H9 (cell line): ENCODE measurements at regions not wholly inside any gene's neighbourhood (a gene's known extent, or its start where the extent isn't known, plus 50 kb on each side); places are given as distances from the start of the nearest gene placed in this dataset.

Source experiments
- DNase-seq: peaks from one replicate; pipeline ENCODE4 v3.0.0-alpha.2; 2017
- H2AFZ ChIP-seq: one replicate; pipeline ENCODE4 v1.6.1; 2013; ENCODE audit warnings: mild to moderate bottlenecking, low read length, control low read depth, moderate library complexity
- H2AK5ac ChIP-seq: 2 replicates; pipeline ENCODE4 v1.6.1; 2013; ENCODE audit warnings: low read length, control low read depth, mixed read lengths; ENCODE audit not compliant: insufficient read length
- H2BK120ac ChIP-seq: one replicate; pipeline ENCODE4 v1.6.1; 2013; ENCODE audit warnings: low read depth, mild to moderate bottlenecking, low read length, control low read depth, inconsistent platforms; ENCODE audit not compliant: poor library complexity, severe bottlenecking
- H2BK12ac ChIP-seq: 2 replicates; pipeline ENCODE4 v1.6.1; 2013; ENCODE audit warnings: low read length, control low read depth, mixed read lengths, low read depth; ENCODE audit not compliant: insufficient read length
- H2BK15ac ChIP-seq: 2 replicates; pipeline ENCODE4 v1.6.1; 2013; ENCODE audit warnings: low read depth, low read length, control low read depth
- H2BK20ac ChIP-seq: one replicate; pipeline ENCODE4 v1.6.1; 2013; ENCODE audit warnings: low read depth, mild to moderate bottlenecking, low read length, control low read depth, inconsistent platforms; ENCODE audit not compliant: poor library complexity, severe bottlenecking
- H2BK5ac ChIP-seq: 2 replicates; pipeline ENCODE4 v1.6.1; 2013; ENCODE audit warnings: low read length, control low read depth, mixed read lengths; ENCODE audit not compliant: insufficient read length
- H3K14ac ChIP-seq: 2 replicates; pipeline ENCODE4 v1.6.1; 2013; ENCODE audit warnings: low read length, control low read depth; ENCODE audit not compliant: insufficient read depth
- H3K18ac ChIP-seq: 2 replicates; pipeline ENCODE4 v1.6.1; 2013; ENCODE audit warnings: low read depth, mild to moderate bottlenecking, mixed read lengths, low read length, control low read depth; ENCODE audit not compliant: insufficient read length
- H3K23ac ChIP-seq: 2 replicates; pipeline ENCODE4 v1.6.1; 2013; ENCODE audit warnings: low read length, control low read depth, mixed read lengths, low read depth; ENCODE audit not compliant: insufficient read length
- H3K23me2 ChIP-seq: 2 replicates; pipeline ENCODE4 v1.6.1; 2013; ENCODE audit warnings: low read depth, mild to moderate bottlenecking, mixed read lengths, low read length, control low read depth; ENCODE audit not compliant: insufficient read length, poor library complexity, severe bottlenecking
- H3K27ac ChIP-seq: 2 replicates; pipeline ENCODE4 v1.5.1; 2013; ENCODE audit warnings: low read length, control low read depth, mixed read lengths, low read depth; ENCODE audit not compliant: insufficient read length
- H3K27me3 ChIP-seq: 2 replicates; pipeline ENCODE4 v1.6.1; 2013; ENCODE audit warnings: low read length, control low read depth, inconsistent platforms; ENCODE audit not compliant: insufficient read depth
- H3K4ac ChIP-seq: 2 replicates; pipeline ENCODE4 v1.6.1; 2013; ENCODE audit warnings: low read depth, mild to moderate bottlenecking, control low read depth, inconsistent platforms, low read length, moderate library complexity
- H3K4me1 ChIP-seq: 2 replicates; pipeline ENCODE4 v1.6.1; 2013; ENCODE audit warnings: low read length, control low read depth, inconsistent platforms; ENCODE audit not compliant: insufficient read depth
- H3K4me2 ChIP-seq: 2 replicates; pipeline ENCODE4 v1.6.1; 2013; ENCODE audit warnings: low read length, control low read depth, mixed read lengths; ENCODE audit not compliant: insufficient read length, insufficient read depth
- H3K56ac ChIP-seq: 2 replicates; pipeline ENCODE4 v1.6.1; 2013; ENCODE audit warnings: low read depth, mild to moderate bottlenecking, mixed read lengths, low read length, control low read depth; ENCODE audit not compliant: insufficient read length
- H3K79me1 ChIP-seq: 2 replicates; pipeline ENCODE4 v1.6.1; 2013; ENCODE audit warnings: low read depth, mild to moderate bottlenecking, moderate library complexity, low read length, control low read depth, inconsistent platforms; ENCODE audit not compliant: insufficient read depth, poor library complexity, severe bottlenecking
- H3K79me2 ChIP-seq: 2 replicates; pipeline ENCODE4 v1.6.1; 2013; ENCODE audit warnings: low read length, control low read depth, inconsistent platforms; ENCODE audit not compliant: insufficient read depth
- H3K9ac ChIP-seq: 2 replicates; pipeline ENCODE4 v1.6.1; 2013; ENCODE audit warnings: low read length, control low read depth, mixed read lengths; ENCODE audit not compliant: insufficient read length; ENCODE audit errors: extremely low read depth
- H3K9me3 ChIP-seq: one replicate; pipeline ENCODE4 v1.6.1; 2013; ENCODE audit warnings: low read depth, low read length, inconsistent platforms; ENCODE audit not compliant: control insufficient read depth
- H3T11ph ChIP-seq: one replicate; pipeline ENCODE4 v1.6.1; 2013; ENCODE audit warnings: mild to moderate bottlenecking, low read length, control low read depth, inconsistent platforms
- H4K20me1 ChIP-seq: one replicate; pipeline ENCODE4 v1.6.1; 2013; ENCODE audit not compliant: control insufficient read depth, insufficient read length, insufficient read depth
- H4K5ac ChIP-seq: 2 replicates; pipeline ENCODE4 v1.6.1; 2013; ENCODE audit warnings: low read depth, mild to moderate bottlenecking, mixed read lengths, low read length, control low read depth; ENCODE audit not compliant: insufficient read length
- H4K8ac ChIP-seq: replicated peaks from 2 replicates; pipeline ENCODE4 v1.6.1; 2013; ENCODE audit warnings: low read length, control low read depth, mixed read lengths, low read depth; ENCODE audit not compliant: insufficient read length
- H4K91ac ChIP-seq: 2 replicates; pipeline ENCODE4 v1.6.1; 2013; ENCODE audit warnings: low read depth, mild to moderate bottlenecking, moderate library complexity, mixed read lengths, low read length, control low read depth; ENCODE audit not compliant: insufficient read length
- H3K27ac Mint-ChIP-seq, 3 experiments: 2 replicates in 2 of 3; 3 replicates in 1 of 3; pipeline ENCODE4 v1.8.0; 2020 to 2021; ENCODE audit warnings: mixed read lengths in 3 of 3, mild to moderate bottlenecking in 1 of 3, moderate library complexity in 1 of 3
- H3K27me3 Mint-ChIP-seq: 2 replicates; pipeline ENCODE4 v1.8.0; 2021; ENCODE audit warnings: low read depth, mild to moderate bottlenecking, moderate library complexity, mixed read lengths
- H3K36me3 Mint-ChIP-seq, 3 experiments: 2 replicates in 2 of 3; 3 replicates in 1 of 3; pipeline ENCODE4 v1.8.0; 2020 to 2021; ENCODE audit warnings: low read depth in 3 of 3, mixed read lengths in 3 of 3; ENCODE audit not compliant: insufficient read depth in 1 of 3
- H3K4me1 Mint-ChIP-seq, 2 experiments: 2 replicates each; pipeline ENCODE4 v1.8.0; 2020; ENCODE audit warnings: mixed read lengths in 2 of 2
- H3K4me3 Mint-ChIP-seq, 2 experiments: 2 replicates in 1 of 2; 3 replicates in 1 of 2; pipeline ENCODE4 v1.8.0; 2020 to 2021; ENCODE audit warnings: mild to moderate bottlenecking in 2 of 2, mixed read lengths in 2 of 2, moderate library complexity in 1 of 2
- H3K9me3 Mint-ChIP-seq, 2 experiments: 2 replicates in 1 of 2; 3 replicates in 1 of 2; pipeline ENCODE4 v1.8.0; 2020; ENCODE audit warnings: mild to moderate bottlenecking in 2 of 2, mixed read lengths in 2 of 2, moderate library complexity in 1 of 2
- WGBS: extraction: QIAGEN DNeasy Blood & Tissue Kit; methylation state at CpG from one replicate; pipeline ENCODE4 v1.1.7; 2013; ENCODE audit warnings: missing lambda C conversion rate, low lambda C conversion rate, mixed read lengths; ENCODE audit not compliant: insufficient read length; ENCODE audit errors: extremely low coverage; 5-methylcytosine and 5-hydroxymethylcytosine counted together
- TF ChIP-seq, protein P1 (sequence below): fragments of 200-600 bp; sonication (generic); conservative IDR thresholded peaks from 3 replicates; pipeline ENCODE4 v1.8.0; 2021; ENCODE audit warnings: antibody characterized with exemption, mild to moderate bottlenecking

DNA sequence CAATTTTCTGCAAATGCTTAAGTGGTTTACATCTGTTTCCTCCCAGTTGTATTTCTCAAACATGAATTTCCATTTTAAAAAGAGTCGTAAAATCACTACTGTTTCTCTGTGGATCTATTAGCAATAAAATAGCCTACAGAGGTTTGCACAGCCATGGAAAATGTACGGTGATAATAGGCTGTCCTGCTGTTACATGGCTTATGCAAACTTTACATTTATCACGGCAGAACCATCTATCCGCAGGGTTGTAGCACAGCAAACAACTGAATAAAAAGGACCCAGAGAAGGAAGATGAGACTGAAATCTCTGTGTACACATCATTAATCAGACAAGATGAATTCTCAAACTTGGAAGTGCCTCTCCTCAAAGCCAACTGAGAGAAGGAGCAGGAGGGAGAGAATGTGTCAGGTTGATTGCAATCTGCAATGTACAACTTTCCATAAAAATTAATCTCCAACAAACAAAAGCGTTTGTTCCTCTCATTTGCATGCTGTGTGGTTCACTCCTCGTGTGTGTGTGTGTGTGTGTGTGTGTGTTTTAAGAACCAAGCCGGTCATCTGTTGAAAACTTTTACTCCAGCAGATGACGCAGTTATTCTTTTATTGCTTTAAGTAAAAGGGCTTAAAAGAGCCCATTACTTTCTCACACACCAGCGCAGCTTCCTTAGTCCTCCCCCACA is 279.3 kb downstream of the SKAP2 start:
- Histone ChIP-seq H2BK120ac (no peak overlapping the region), H3K27ac (no peak overlapping the region), H2AFZ (no peak overlapping the region), H3K14ac (no peak overlapping the region), H3K23me2 (no peaks in the 10 kb centered on the region), H2BK12ac (no peak overlapping the region), H3K27me3 (no peaks in the 10 kb centered on the region), H2AK5ac (no peak overlapping the region), H4K5ac (no peak overlapping the region), H2BK15ac (no peak overlapping the region), H3K9ac (no peak overlapping the region), H4K20me1 (no peaks in the 10 kb centered on the region), H3K56ac (no peak overlapping the region), H4K91ac (no peak overlapping the region), H2BK5ac (no peak overlapping the region), H3K4ac (no peak overlapping the region), H3K4me1 (no peaks in the 10 kb centered on the region; the same call in 1 of the 2 replicates), H3K9me3 (no peaks in the 10 kb centered on the region), H3K79me1 (no peaks in the 10 kb centered on the region), H2BK20ac (no peak overlapping the region), H3K23ac (no peak overlapping the region), H3K18ac (no peak overlapping the region), H3K79me2 (no peaks in the 10 kb centered on the region), H3K4me2 (no peak overlapping the region), H3T11ph (no peak overlapping the region), H4K8ac (no peak overlapping the region)
- TF ChIP-seq, protein P1, sequence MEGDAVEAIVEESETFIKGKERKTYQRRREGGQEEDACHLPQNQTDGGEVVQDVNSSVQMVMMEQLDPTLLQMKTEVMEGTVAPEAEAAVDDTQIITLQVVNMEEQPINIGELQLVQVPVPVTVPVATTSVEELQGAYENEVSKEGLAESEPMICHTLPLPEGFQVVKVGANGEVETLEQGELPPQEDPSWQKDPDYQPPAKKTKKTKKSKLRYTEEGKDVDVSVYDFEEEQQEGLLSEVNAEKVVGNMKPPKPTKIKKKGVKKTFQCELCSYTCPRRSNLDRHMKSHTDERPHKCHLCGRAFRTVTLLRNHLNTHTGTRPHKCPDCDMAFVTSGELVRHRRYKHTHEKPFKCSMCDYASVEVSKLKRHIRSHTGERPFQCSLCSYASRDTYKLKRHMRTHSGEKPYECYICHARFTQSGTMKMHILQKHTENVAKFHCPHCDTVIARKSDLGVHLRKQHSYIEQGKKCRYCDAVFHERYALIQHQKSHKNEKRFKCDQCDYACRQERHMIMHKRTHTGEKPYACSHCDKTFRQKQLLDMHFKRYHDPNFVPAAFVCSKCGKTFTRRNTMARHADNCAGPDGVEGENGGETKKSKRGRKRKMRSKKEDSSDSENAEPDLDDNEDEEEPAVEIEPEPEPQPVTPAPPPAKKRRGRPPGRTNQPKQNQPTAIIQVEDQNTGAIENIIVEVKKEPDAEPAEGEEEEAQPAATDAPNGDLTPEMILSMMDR = no peak
- DNase-seq = no peak
- Mint-ChIP-seq H3K36me3 (no peaks in the 10 kb centered on the region), H3K27ac (no peak overlapping the region), H3K27me3 (peaks cover 15% of the 10 kb centered on the region), H3K4me3 (no peak overlapping the region), H3K9me3 (no peaks in the 10 kb centered on the region; a peak in 1 of 5 replicates), H3K4me1 (peaks cover 14% of the 10 kb centered on the region in 2 experiments)
- WGBS = no CpG with 5 or more reads among the region's 9 CpGs
